Testis (tissue), 2 donors: ENCODE measurements at regions not wholly inside any gene's neighbourhood (a gene's known extent, or its start where the extent isn't known, plus 50 kb on each side); places are given as distances from the start of the nearest gene placed in this dataset.

Source experiments
- POLR2A ChIP-seq: fragments of 450-650 bp; IDR thresholded peaks from one replicate; pipeline ENCODE4 v1.6.1; 2017; ENCODE audit warnings: antibody characterized with exemption, mild to moderate bottlenecking, moderate library complexity
- TF ChIP-seq, protein P1 (sequence below), 3 experiments: fragments of 450-650 bp in 2 of 3; fragments of 200-600 bp in 1 of 3; sonication (generic) in 1 of 3; IDR thresholded peaks; one replicate each; pipeline ENCODE4 v1.5.1; 2016 to 2019; ENCODE audit warnings: antibody characterized with exemption in 3 of 3, mild to moderate bottlenecking in 2 of 3, moderate library complexity in 1 of 3

DNA sequence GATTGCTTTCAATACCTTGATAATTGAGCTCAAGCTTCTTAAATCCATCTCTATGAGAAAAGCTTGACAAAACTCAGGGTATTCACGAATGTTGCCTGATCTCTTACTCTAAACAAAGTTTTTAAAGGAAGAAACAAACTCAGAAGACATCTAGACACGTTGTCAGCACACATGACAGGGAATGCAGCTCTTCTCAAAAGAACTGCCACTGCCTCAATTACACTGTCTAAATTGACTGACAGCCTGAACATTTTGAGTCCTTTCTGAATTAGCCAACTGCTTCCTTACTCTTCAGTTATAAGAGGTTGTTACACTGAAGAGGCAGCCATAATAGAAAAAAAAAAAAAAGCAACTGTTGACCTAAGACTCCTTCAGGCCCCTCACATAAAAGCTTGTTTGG is 1646.7 kb upstream of the B3GALT2 start:
- no peak for TF ChIP-seq POLR2A
- TF ChIP-seq, protein P1, sequence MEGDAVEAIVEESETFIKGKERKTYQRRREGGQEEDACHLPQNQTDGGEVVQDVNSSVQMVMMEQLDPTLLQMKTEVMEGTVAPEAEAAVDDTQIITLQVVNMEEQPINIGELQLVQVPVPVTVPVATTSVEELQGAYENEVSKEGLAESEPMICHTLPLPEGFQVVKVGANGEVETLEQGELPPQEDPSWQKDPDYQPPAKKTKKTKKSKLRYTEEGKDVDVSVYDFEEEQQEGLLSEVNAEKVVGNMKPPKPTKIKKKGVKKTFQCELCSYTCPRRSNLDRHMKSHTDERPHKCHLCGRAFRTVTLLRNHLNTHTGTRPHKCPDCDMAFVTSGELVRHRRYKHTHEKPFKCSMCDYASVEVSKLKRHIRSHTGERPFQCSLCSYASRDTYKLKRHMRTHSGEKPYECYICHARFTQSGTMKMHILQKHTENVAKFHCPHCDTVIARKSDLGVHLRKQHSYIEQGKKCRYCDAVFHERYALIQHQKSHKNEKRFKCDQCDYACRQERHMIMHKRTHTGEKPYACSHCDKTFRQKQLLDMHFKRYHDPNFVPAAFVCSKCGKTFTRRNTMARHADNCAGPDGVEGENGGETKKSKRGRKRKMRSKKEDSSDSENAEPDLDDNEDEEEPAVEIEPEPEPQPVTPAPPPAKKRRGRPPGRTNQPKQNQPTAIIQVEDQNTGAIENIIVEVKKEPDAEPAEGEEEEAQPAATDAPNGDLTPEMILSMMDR (IDR thresholded peaks at IDR 0.05): no peak
